GM21619 (cell line): ENCODE measurements at regions not wholly inside any gene's neighbourhood (a gene's known extent, or its start where the extent isn't known, plus 50 kb on each side); places are given as distances from the start of the nearest gene placed in this dataset.
"Not testable (repeated sequence)": the region's sequence is repeated elsewhere in the genome, so short reads cannot be mapped to it uniquely, and the experiment has no call there.

Experiments
- ATAC-seq: cut with Tn5 transposase; IDR thresholded peaks from one replicate; pipeline ENCODE4 v1.9.1; 2021; ENCODE audit not compliant: unreplicated experiment

GRCh38 chr17:70968302-70968701 lies 799.0 kb downstream of the KCNJ2 start:
- no peak for ATAC-seq

- no peak for ATAC-seq
Observed at GRCh38 chr17:70969521-70970034, 800.2 kb downstream of the KCNJ2 start.

- ATAC-seq: no peak
Observed at GRCh38 chr17:70976447-70976846, 807.1 kb downstream of the KCNJ2 start.

- ATAC-seq: no peak
Observed at GRCh38 chr17:70984873-70985272, 815.5 kb downstream of the KCNJ2 start.

GRCh38 chr17:70987867-70988340 lies 818.6 kb downstream of the KCNJ2 start:
- ATAC-seq: peak; percentile 76

- ATAC-seq: no peak
Observed at GRCh38 chr17:70988622-70989021, 819.3 kb downstream of the KCNJ2 start.

- no peak for ATAC-seq
Observed at GRCh38 chr17:70989280-70989679, 819.9 kb downstream of the KCNJ2 start.

GRCh38 chr17:70994194-70994593 lies 824.9 kb downstream of the KCNJ2 start:
- ATAC-seq: no peak

- no peak for ATAC-seq
Observed at GRCh38 chr17:70995997-70996396, 826.7 kb downstream of the KCNJ2 start.

- ATAC-seq: no peak
Observed at GRCh38 chr17:71003736-71004135, 834.4 kb downstream of the KCNJ2 start.

GRCh38 chr17:71004413-71004812 lies 835.1 kb downstream of the KCNJ2 start:
- ATAC-seq: no peak

GRCh38 chr17:71011391-71011790 lies 842.1 kb downstream of the KCNJ2 start:
- no peak for ATAC-seq

- ATAC-seq: no peak
Observed at GRCh38 chr17:71019699-71020098, 850.4 kb downstream of the KCNJ2 start.

- no peak for ATAC-seq
Observed at GRCh38 chr17:71022758-71023157, 853.4 kb downstream of the KCNJ2 start.

- no peak for ATAC-seq
Observed at GRCh38 chr17:71023249-71024030, 854.1 kb downstream of the KCNJ2 start.

- no peak for ATAC-seq
Observed at GRCh38 chr17:71024172-71024571, 854.8 kb downstream of the KCNJ2 start.

GRCh38 chr17:71024969-71025368 lies 855.6 kb downstream of the KCNJ2 start:
- no peak for ATAC-seq

- ATAC-seq: no peak
Observed at GRCh38 chr17:71029246-71029645, 859.9 kb downstream of the KCNJ2 start.

- not testable (repeated sequence) for ATAC-seq
Observed at GRCh38 chr17:71031286-71031685, 862.0 kb downstream of the KCNJ2 start.

- ATAC-seq: no peak
Observed at GRCh38 chr17:71032746-71033273, 863.5 kb downstream of the KCNJ2 start.

- ATAC-seq: no peak
Observed at GRCh38 chr17:71033336-71033735, 864.0 kb downstream of the KCNJ2 start.

- ATAC-seq: no peak
Observed at GRCh38 chr17:71035226-71035625, 865.9 kb downstream of the KCNJ2 start.
